Smooth muscle cell (in vitro differentiated cells): ENCODE measurements at regions not wholly inside any gene's neighbourhood (a gene's known extent, or its start where the extent isn't known, plus 50 kb on each side); places are given as distances from the start of the nearest gene placed in this dataset.
"Not testable (repeated sequence)": the region's sequence is repeated elsewhere in the genome, so short reads cannot be mapped to it uniquely, and the experiment has no call there.

Source experiments
- DNase-seq: peaks from one replicate; lab custom pipeline; 2025; ENCODE audit not compliant: unreplicated experiment; lab: John Stamatoyannopoulos, UW
- H2AFZ ChIP-seq: fragments of 200-600 bp; sonication (generic); 2 replicates; pipeline ENCODE4 v1.6.0; 2016; ENCODE audit warnings: antibody characterized with exemption, low read depth, mild to moderate bottlenecking
- H3F3A ChIP-seq: fragments of 200-600 bp; sonication (generic); 2 replicates; pipeline ENCODE4 v1.6.0; 2017; ENCODE audit warnings: antibody characterized with exemption, low read depth
- H3K27ac ChIP-seq: fragments of 200-600 bp; sonication (generic); 2 replicates; pipeline ENCODE4 v1.5.1; 2016; ENCODE audit warnings: low read depth, mild to moderate bottlenecking
- H3K27me3 ChIP-seq: fragments of 200-600 bp; sonication (generic); 2 replicates; pipeline ENCODE4 v1.6.1; 2016; ENCODE audit warnings: low read depth, mild to moderate bottlenecking
- H3K36me3 ChIP-seq: fragments of 200-600 bp; sonication (generic); 2 replicates; pipeline ENCODE4 v1.5.1; 2016; ENCODE audit warnings: low read depth
- H3K4me1 ChIP-seq: fragments of 200-600 bp; sonication (generic); 2 replicates; pipeline ENCODE4 v1.5.1; 2016; ENCODE audit warnings: low read depth
- H3K4me2 ChIP-seq: fragments of 200-600 bp; sonication (generic); 2 replicates; pipeline ENCODE4 v1.6.0; 2016; ENCODE audit warnings: mild to moderate bottlenecking
- H3K4me3 ChIP-seq: fragments of 200-600 bp; sonication (generic); 2 replicates; pipeline ENCODE4 v1.5.1; 2016; ENCODE audit warnings: mild to moderate bottlenecking
- H3K79me2 ChIP-seq: fragments of 200-600 bp; sonication (generic); 2 replicates; pipeline ENCODE4 v1.6.0; 2016; ENCODE audit warnings: low read depth, mild to moderate bottlenecking
- H3K9ac ChIP-seq: fragments of 200-600 bp; sonication (generic); 2 replicates; pipeline ENCODE4 v1.6.0; 2016; ENCODE audit warnings: low read depth
- H3K9me3 ChIP-seq: fragments of 200-600 bp; sonication (generic); replicated peaks from 2 replicates; pipeline ENCODE4 v1.5.1; 2016; ENCODE audit warnings: low read depth
- H4K20me1 ChIP-seq: fragments of 200-600 bp; sonication (generic); 2 replicates; pipeline ENCODE4 v1.6.0; 2016; ENCODE audit warnings: low read depth
- WGBS: methylation state at CpG from one replicate; pipeline ENCODE4 v1.1.7; 2016; ENCODE audit warnings: low lambda C conversion rate; 5-methylcytosine and 5-hydroxymethylcytosine counted together
- TF ChIP-seq, protein P1 (sequence below): fragments of 200-600 bp; sonication (generic); IDR thresholded peaks from 2 replicates; pipeline ENCODE4 v1.5.1; 2017; ENCODE audit warnings: borderline replicate concordance, mild to moderate bottlenecking, antibody characterized with exemption; ENCODE audit not compliant: insufficient read depth, poor library complexity, severe bottlenecking

- TF ChIP-seq, protein P1, sequence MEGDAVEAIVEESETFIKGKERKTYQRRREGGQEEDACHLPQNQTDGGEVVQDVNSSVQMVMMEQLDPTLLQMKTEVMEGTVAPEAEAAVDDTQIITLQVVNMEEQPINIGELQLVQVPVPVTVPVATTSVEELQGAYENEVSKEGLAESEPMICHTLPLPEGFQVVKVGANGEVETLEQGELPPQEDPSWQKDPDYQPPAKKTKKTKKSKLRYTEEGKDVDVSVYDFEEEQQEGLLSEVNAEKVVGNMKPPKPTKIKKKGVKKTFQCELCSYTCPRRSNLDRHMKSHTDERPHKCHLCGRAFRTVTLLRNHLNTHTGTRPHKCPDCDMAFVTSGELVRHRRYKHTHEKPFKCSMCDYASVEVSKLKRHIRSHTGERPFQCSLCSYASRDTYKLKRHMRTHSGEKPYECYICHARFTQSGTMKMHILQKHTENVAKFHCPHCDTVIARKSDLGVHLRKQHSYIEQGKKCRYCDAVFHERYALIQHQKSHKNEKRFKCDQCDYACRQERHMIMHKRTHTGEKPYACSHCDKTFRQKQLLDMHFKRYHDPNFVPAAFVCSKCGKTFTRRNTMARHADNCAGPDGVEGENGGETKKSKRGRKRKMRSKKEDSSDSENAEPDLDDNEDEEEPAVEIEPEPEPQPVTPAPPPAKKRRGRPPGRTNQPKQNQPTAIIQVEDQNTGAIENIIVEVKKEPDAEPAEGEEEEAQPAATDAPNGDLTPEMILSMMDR, result no peak
- Histone ChIP-seq H3K27ac (no peak overlapping the region), H3F3A (no peaks in the 10 kb centered on the region), H3K27me3 (no peaks in the 10 kb centered on the region), H3K4me3 (no peak overlapping the region), H3K79me2 (no peaks in the 10 kb centered on the region), H3K9me3 (peaks cover 3% of the 10 kb centered on the region), H4K20me1 (no peaks in the 10 kb centered on the region), H3K36me3 (no peaks in the 10 kb centered on the region), H3K4me2 (no peak overlapping the region), H3K9ac (no peak overlapping the region), H3K4me1 (no peaks in the 10 kb centered on the region), H2AFZ (no peak overlapping the region)
- 77% methylated on average over 5 of the region's 5 CpGs for WGBS
- DNase-seq, result no peak
These were observed 105.9 kb downstream of the OR13H1 start for GRCh38 chrX:131649741-131650140.

DNA sequence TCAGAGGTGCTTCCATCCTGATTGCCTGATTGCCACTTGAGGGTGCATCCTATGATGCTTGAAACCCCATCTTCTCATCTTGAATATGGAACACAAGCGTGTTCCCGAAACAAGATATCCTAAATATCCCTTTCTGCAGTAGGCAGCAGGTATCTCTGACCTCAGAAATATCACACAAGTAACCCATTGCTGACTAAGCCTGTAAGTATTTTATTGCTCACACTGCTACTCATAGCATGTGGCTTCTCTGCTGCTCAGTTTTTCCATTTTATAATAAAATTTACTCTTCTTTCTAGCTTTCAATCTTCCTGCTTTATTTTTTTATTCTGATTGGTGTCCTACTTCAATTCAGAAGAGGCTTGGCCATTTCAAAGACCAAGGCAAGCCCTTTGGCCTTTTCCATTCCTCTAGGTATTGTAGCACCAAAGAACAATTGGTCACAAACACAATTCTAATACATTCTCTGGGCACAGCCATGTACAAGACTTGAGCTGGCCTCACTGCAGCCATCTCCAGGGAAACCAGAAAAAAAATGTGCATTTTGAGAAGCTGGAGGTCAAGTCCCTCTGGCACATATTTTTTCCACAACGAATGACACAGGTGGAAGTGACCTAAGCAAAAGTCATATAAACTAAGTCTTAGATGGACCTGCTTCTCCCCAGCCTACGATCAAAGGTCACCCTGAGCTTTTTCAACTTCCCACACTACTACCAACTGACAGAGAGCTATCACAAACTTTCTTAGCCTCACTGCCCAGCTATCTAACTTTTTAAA, 107.0 kb downstream of the OR13H1 start:
- TF ChIP-seq, protein P1, result no peak
- Histone ChIP-seq H2AFZ (no peak overlapping the region), H3K4me2 (no peak overlapping the region), H3K4me3 (no peak overlapping the region), H3K36me3 (no peaks in the 10 kb centered on the region), H3K9ac (no peak overlapping the region), H3K79me2 (no peaks in the 10 kb centered on the region), H4K20me1 (no peaks in the 10 kb centered on the region), H3K9me3 (peaks cover 3% of the 10 kb centered on the region), H3K27ac (no peak overlapping the region), H3K27me3 (no peaks in the 10 kb centered on the region), H3K4me1 (no peaks in the 10 kb centered on the region), H3F3A (no peaks in the 10 kb centered on the region)
- no peak for DNase-seq
- WGBS, result 71% methylated on average over 4 of the region's 4 CpGs

- H3K4me1 ChIP-seq, H2AFZ ChIP-seq, H3K9me3 ChIP-seq, DNase-seq, H3K36me3 ChIP-seq, H4K20me1 ChIP-seq, H3K27ac ChIP-seq, H3K4me2 ChIP-seq, H3F3A ChIP-seq, H3K9ac ChIP-seq, H3K27me3 ChIP-seq, H3K4me3 ChIP-seq, H3K79me2 ChIP-seq: not testable (repeated sequence)
- WGBS, result 89% methylated on average over 9 of the region's 9 CpGs
These were observed 119.9 kb downstream of the OR13H1 start for GRCh38 chrX:131663726-131664125.

- WGBS, result 71% methylated on average over 2 of the region's 2 CpGs
- Histone ChIP-seq H3F3A (no peaks in the 10 kb centered on the region), H3K4me3 (no peak overlapping the region), H3K4me2 (no peak overlapping the region), H2AFZ (no peak overlapping the region), H3K4me1 (no peaks in the 10 kb centered on the region), H3K9ac (no peak overlapping the region), H4K20me1 (no peaks in the 10 kb centered on the region), H3K27ac (no peak overlapping the region), H3K36me3 (no peaks in the 10 kb centered on the region), H3K79me2 (no peaks in the 10 kb centered on the region), H3K9me3 (no peaks in the 10 kb centered on the region), H3K27me3 (no peaks in the 10 kb centered on the region)
- DNase-seq, result no peak
- TF ChIP-seq, protein P1, result no peak
These were observed 127.9 kb downstream of the OR13H1 start for GRCh38 chrX:131671735-131672134.
